HG03442 (cell line): ENCODE measurements at regions not wholly inside any gene's neighbourhood (a gene's known extent, or its start where the extent isn't known, plus 50 kb on each side); places are given as distances from the start of the nearest gene placed in this dataset.
"Not testable (repeated sequence)": the region's sequence is repeated elsewhere in the genome, so short reads cannot be mapped to it uniquely, and the experiment has no call there.

ENCODE experiments used
- ATAC-seq: cut with Tn5 transposase; IDR thresholded peaks from one replicate; pipeline ENCODE4 v1.9.1; 2021; ENCODE audit warnings: mild to moderate bottlenecking, moderate library complexity; ENCODE audit not compliant: unreplicated experiment

- no peak for ATAC-seq
Measured at GRCh38 chr9:25472085-25472607, 206.1 kb downstream of the TUSC1 start.

DNA sequence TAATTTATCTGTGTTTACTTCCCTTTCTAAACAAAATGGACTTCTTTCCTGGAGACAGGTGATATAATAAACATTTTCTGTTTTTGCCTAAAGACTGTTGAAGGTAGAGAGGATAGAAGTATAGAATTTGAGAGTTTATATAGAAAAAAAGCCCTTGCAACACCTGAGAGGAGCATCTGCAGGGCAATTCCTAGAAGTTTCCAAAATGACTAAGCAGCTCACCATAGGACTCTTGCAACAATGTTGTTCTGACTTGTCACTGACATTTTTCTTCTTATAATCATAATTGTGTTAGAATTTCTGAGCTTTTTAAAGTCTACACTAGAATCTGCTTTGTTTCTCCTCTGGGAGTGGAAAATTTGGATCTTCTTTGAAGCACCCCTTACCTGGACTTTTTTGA lies 216.8 kb downstream of the TUSC1 start:
- no peak for ATAC-seq

DNA sequence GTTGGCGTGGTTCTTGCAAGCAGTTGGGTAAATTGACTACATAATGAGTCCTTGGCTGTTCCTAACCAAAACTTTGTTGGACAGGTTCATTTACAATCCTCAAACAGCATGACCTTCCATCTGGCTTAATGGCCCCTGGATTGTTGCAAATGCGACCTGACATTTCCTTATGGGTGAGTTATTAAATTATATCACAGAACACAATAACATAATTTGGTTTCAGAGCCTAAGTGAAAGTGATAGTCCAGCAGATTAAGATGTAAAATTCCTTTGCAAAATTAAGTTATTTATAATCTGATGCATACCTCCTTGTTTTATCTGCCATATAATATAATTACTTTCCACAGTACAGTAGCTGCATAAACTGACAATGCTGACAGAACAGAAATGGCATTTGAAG lies 224.4 kb downstream of the TUSC1 start:
- ATAC-seq = no peak

DNA sequence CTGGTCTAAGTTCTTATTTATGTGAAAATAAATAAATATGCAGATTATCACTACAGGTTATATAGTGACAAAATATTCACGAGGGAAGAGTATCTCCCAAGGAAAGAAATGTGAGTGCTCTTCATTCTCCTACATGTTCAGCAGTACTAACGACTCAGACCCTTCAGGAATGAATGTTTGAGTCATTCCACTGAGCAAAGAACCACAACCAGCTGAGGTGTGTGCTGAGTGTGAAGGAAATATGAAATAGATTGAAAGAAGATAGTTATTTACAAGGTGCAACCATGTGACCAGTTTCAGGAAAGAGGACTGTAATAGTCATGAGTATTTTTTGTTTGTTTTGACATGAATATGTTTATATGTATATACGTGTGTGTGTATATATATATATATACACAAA lies 228.7 kb downstream of the TUSC1 start:
- no peak for ATAC-seq

DNA sequence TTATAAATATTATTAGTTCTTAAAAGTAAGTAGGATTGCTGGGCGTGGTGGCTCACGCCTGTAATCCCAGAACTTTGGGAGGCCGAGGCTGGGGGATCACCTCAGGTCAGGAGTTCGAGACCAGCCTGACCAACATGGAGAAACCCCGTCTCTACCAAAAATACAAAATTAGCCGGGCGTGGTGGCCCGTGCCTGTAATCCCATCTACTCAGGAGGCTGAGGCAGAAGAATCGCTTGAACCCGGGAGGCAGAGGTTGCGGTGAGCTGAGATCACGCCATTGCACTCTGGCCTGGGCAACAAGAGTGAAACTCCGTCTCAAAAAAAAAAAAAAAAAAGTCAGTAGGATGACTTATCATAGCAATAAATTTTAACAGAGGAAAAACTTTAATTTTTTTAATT lies 232.5 kb downstream of the TUSC1 start:
- ATAC-seq = not testable (repeated sequence)

- no peak for ATAC-seq
Measured at GRCh38 chr9:25442526-25442925, 235.7 kb downstream of the TUSC1 start.

GRCh38 chr9:25427898-25428297 lies 250.3 kb downstream of the TUSC1 start:
- no peak for ATAC-seq

- no peak for ATAC-seq
Measured at GRCh38 chr9:25427290-25427689, 251.0 kb downstream of the TUSC1 start.

GRCh38 chr9:25421560-25421959 lies 256.7 kb downstream of the TUSC1 start:
- ATAC-seq = no peak

- ATAC-seq = no peak
Measured at GRCh38 chr9:25418974-25419373, 259.3 kb downstream of the TUSC1 start.

- no peak for ATAC-seq
Measured at GRCh38 chr9:25415718-25416117, 262.5 kb downstream of the TUSC1 start.

- ATAC-seq = no peak
Measured at GRCh38 chr9:25412646-25413045, 265.6 kb downstream of the TUSC1 start.

DNA sequence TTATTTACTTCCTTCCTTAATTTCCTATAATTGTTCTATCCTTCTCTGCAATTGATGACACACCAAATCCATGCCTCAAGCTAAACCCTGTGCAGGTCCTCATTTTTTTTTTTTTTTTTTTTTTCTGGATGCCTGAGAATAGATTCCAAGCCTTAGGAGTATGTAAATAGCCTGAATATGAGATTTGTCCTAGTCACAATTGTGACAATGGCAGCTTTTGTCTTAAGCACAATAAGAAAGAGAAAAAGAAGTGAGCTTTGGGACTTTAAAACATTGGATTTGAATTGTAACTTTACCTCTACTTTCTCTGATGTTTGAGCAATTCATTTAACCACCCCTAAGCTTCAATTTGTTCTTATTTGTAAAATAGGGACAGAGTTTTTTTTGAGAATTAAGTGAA lies 280.5 kb downstream of the TUSC1 start:
- ATAC-seq = no peak

DNA sequence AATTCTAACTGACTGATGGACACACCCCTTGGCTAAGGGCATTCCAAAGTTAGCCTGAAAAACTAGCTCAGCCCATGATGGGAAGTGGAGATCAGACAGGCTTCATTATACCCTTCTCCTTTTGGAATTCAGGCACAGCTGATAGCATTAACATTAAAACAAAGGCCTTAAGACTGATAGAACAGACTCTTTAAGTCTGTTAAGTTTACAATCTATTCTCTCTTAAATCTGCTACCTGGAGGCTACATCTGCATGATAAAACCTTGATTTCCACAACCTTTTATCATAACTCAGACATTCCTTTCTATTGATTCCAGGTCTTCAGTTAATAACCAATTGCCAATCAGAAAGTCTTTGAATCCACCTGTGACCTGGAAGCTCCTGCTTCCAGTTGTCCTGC lies 281.4 kb downstream of the TUSC1 start:
- ATAC-seq = no peak

DNA sequence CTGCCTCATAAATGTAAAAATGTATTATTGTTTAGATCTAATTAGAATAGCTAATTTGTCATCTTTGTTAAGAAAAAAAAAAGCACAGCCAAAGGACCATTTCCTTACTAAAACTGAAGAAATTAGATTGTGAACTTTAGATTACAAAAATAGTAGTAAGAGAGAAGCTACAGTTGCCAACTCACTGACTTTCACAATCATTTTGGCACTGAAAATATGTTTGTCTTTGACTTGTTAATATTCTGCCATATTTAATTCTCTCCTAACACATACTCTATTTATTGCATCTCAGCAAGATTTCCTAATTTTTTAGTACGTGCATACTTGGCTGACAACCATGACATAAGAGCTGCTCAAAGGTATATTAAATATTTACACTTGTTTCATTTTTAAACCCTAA lies 297.1 kb downstream of the TUSC1 start:
- no peak for ATAC-seq

DNA sequence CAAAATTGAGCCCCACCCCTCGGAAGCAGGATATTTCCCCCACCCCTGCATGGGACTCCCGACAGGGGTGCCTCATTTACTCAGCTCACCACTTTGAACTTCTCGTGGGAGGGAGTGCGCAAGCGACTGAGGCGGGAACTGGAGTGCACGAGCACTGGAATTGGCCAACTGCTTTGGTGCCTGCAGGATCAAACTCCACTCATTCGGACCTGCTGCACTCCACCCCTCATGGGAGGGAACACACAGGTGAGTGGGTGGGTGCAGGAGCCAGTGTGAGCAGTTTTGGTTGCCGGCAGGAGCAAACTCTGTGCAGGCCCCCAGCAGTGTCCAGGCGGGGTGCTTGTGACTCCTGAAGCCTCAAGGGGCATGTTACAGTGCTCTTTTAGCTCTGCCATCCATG lies 301.2 kb downstream of the TUSC1 start:
- ATAC-seq = no peak

DNA sequence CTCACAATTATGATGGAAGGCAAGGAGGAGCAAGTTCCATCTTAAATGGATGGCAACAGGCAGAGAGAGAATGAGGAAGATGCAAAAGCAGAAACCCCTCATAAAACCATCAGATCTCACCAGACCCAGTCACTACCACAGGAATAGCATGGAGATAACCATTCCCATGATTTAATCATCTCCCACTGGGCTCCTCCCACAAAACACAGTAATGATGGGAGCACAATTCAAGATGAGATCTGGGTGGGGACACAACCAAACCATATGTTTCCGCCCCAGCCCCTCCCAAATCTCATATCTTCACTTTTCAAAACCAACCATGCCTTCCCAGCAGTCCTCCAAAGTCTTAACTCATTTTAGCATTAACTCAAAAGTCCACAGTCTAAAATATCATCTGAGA lies 304.0 kb downstream of the TUSC1 start:
- ATAC-seq = no peak

DNA sequence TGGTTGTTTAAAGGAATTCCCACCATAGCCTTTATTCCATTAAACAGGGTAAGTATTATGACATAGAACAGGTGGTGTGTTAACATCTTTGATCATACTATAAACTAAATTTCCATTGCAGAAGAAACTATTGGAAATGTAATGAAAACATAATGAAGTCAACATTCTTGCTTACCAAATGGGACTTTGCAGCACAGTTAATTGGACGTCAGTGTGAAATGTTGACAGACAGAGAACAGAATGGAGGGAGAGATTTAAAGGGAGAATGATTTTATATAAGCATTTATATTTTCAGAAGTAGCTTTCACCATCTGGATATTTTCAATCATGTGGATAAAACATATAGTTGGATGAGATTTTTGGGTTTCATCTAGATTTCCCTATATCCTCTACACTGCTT lies 311.3 kb downstream of the TUSC1 start:
- ATAC-seq = no peak

DNA sequence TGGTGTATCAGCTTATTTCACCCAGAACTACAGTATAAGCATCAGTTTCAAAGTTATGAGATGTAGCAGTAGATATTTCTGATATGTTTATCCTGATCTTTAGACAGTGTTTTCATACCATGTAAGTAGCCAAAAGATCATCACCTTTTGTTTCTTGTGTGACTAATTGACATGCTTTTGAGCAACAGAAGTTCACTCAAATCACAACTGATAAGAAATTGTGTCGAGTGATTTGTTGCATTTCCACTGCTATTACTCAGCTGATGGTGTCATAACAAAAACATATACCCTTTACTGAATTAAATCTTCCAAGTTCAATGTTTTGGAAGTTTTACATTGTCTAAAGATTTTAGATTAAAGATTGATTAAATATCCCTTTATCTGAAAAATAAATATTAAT lies 324.5 kb downstream of the TUSC1 start:
- ATAC-seq = no peak

DNA sequence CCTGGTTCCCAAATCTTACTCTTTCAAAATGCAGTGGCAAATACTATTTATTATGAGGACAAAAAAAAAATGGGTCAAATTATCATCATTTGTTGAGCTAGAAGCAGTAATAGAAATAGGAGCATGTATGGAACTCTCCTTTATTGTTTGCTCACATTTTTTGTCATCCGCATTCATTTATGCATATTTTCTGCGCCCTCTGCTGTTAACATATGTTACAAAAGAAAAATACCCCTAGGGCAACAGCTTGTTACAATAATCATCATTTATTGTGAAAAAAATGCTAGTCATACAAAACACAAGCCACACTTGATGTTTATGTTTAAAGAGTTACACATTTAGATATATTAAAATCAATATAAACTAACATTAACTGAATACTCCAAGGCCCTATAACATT lies 328.2 kb downstream of the TUSC1 start:
- ATAC-seq = no peak

- ATAC-seq = no peak
Measured at GRCh38 chr9:25322142-25322541, 356.1 kb downstream of the TUSC1 start.

DNA sequence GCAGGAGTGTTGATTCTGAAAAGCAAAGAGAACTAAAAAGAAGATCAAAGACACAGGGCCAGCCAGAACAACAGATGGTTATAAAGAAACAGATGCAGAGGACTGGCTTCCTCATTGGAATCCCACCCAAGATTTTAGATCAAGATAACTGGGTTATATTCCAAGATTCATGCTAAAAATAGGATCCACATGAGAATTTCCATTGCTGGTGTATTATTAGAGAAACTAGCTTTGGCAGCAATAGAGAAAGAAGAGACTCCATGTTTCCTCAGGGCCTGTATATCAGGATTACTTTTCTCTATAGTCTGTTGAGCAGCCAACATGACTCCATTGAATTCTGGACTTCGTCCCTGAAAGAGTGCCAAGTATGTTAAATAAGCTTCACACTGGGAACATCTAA lies 367.3 kb downstream of the TUSC1 start:
- ATAC-seq = no peak

DNA sequence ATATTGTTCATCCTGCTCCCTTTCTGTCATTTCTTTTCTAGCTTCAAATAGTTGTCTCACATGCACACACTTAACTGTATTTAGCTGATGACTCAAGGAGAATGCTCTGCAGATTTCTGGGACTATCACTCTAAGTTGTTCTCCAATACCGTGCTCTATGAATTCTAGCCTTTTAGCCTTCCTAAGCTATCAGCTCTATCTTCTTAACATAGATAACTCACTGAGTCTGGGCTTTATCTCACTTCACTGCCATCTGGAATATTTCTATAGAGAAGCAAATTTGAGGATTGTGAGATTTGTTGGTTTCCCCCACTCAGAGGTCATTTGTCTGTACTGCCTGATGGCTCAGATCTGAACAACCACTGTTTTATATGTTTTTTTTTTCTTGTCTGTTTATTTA lies 369.7 kb downstream of the TUSC1 start:
- ATAC-seq = no peak

- ATAC-seq = no peak
Measured at GRCh38 chr9:25302601-25303000, 375.6 kb downstream of the TUSC1 start.
